BJ (cell line): ENCODE measurements at regions not wholly inside any gene's neighbourhood (a gene's known extent, or its start where the extent isn't known, plus 50 kb on each side); places are given as distances from the start of the nearest gene placed in this dataset.

Experiments used
- CTCF ChIA-PET: fragments of 350-600 bp; formaldehyde crosslinking; extraction: SDS; loops from one replicate; lab custom pipeline; 2021; ENCODE audit warnings: antibody characterized with exemption, inconsistent platforms; lab: Yijun Ruan, JAX
- POLR2A ChIA-PET: fragments of 300-600 bp; sonication (Branson Sonifier 250); formaldehyde crosslinking; extraction: SDS; loops from one replicate; lab custom pipeline; 2021; ENCODE audit warnings: antibody characterized with exemption; lab: Charles Lee
- DNase-seq: peaks from one replicate; pipeline ENCODE4 v3.0.0-alpha.2; 2011; ENCODE audit warnings: low read depth
- H3K27me3 ChIP-seq: 2 replicates; pipeline ENCODE4 v1.6.0; 2011; ENCODE audit warnings: low read length; ENCODE audit not compliant: control insufficient read depth, insufficient read depth
- H3K36me3 ChIP-seq: 2 replicates; pipeline ENCODE4 v1.5.1; 2011; ENCODE audit warnings: low read length; ENCODE audit not compliant: control insufficient read depth, insufficient read depth
- H3K4me3 ChIP-seq: 2 replicates; pipeline ENCODE4 v1.5.1; 2011; ENCODE audit warnings: low read depth, mild to moderate bottlenecking, control low read depth, low read length
- TF ChIP-seq, protein P1 (sequence below): IDR thresholded peaks from 2 replicates; pipeline ENCODE4 v1.5.1; 2011; ENCODE audit warnings: low read depth, mild to moderate bottlenecking, control low read depth, inconsistent platforms, low read length, moderate library complexity; ENCODE audit not compliant: insufficient read depth

DNA sequence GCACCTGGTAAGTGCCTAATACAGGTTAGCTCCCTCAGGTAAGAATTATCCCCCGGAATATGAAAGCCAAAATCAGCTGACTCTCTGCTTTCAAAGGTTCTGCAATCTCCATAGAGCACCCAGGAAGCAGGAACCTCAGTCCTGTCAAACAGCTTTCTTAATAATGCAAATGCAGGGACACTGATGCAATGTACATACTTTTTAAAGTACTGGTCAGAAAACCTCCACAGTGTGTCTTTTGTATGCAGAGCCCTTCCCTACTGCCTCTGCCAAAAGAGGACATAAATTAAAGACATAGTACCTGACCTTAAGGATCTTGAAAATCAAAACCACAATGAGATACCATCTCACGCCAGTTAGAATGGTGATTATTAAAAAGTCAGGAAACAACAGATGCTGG is 365.0 kb upstream of the KAZN start:
- no peak for DNase-seq
- H3K36me3 ChIP-seq, result no peaks in the 10 kb centered on the region
- TF ChIP-seq, protein P1, sequence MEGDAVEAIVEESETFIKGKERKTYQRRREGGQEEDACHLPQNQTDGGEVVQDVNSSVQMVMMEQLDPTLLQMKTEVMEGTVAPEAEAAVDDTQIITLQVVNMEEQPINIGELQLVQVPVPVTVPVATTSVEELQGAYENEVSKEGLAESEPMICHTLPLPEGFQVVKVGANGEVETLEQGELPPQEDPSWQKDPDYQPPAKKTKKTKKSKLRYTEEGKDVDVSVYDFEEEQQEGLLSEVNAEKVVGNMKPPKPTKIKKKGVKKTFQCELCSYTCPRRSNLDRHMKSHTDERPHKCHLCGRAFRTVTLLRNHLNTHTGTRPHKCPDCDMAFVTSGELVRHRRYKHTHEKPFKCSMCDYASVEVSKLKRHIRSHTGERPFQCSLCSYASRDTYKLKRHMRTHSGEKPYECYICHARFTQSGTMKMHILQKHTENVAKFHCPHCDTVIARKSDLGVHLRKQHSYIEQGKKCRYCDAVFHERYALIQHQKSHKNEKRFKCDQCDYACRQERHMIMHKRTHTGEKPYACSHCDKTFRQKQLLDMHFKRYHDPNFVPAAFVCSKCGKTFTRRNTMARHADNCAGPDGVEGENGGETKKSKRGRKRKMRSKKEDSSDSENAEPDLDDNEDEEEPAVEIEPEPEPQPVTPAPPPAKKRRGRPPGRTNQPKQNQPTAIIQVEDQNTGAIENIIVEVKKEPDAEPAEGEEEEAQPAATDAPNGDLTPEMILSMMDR, result no peak
- CTCF ChIA-PET, result interaction anchor here (0.6 kb wide), 1 partner anchor 443 kb away, joined by 3 read pairs; no protein-coding TSS in a partner anchor
- POLR2A ChIA-PET, result no interaction called here
- no peaks in the 10 kb centered on the region for H3K27me3 ChIP-seq
- H3K4me3 ChIP-seq, result no peak overlapping the region

DNA sequence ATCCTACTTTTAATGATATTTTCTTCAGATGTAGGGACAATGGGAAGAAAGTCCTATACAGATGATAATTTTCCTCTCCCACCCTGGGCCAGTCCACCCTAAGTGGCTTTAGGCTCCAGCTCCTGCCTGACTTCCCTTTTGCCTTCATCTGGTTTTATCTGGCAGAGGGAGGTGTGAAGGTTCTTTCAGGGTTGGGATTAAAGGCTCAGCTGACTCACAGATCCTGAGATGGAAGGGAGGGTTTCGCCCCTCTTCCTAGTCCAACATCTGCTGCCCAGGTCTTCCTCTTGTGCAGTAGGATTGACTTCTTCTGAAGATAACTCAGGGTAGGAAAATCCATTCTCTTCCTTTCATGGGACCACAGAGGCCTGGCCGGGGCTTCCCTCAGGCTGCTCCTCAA is 362.4 kb upstream of the KAZN start:
- CTCF ChIA-PET, result no interaction called here
- H3K36me3 ChIP-seq, result no peaks in the 10 kb centered on the region
- no peaks in the 10 kb centered on the region for H3K27me3 ChIP-seq
- no peak overlapping the region for H3K4me3 ChIP-seq
- TF ChIP-seq, protein P1, result no peak
- POLR2A ChIA-PET, result no interaction called here
- DNase-seq, result no peak

DNA sequence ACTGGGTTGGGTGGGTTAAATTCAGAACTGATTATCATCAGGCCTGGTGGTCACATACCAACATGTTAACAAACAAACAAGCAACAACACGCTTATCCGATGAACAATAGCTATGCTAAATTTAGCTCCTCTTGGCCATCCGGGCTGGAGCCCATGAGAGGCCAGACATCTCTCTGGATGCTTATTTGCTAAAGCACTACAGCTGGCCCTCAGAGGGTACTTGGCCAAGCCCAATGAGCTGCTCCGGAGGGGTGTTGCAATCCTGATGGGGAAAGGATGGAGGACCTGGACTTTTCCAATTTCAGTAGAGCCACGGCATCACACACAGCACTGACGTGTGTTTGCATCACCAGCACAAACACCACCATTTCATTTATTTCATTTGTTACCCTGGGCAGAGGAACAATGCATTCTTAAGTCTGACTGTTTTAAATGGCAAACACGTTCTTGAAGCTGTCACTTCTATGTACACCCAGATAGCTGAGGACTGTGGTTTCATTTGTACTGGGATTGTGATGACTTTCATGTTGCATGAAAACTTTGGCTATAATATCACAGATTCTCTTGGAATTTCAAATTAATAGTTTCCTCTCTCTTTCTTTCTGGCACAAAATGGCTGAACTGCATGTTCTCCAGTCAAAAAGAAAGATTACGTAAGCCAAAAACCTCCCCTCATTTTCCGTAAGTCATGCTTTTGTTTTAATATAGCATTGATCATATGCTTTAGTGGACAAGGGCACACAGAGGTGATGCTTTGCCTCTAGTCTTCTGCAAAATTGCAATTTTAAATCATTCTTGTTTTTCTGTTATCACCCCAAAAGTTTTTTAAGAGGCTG is 359.8 kb upstream of the KAZN start:
- no peak overlapping the region for H3K4me3 ChIP-seq
- ChIA-PET POLR2A (no interaction called here), CTCF (no interaction called here)
- TF ChIP-seq, protein P1, result no peak
- no peak for DNase-seq
- H3K27me3 ChIP-seq, result no peaks in the 10 kb centered on the region
- H3K36me3 ChIP-seq, result no peaks in the 10 kb centered on the region

DNA sequence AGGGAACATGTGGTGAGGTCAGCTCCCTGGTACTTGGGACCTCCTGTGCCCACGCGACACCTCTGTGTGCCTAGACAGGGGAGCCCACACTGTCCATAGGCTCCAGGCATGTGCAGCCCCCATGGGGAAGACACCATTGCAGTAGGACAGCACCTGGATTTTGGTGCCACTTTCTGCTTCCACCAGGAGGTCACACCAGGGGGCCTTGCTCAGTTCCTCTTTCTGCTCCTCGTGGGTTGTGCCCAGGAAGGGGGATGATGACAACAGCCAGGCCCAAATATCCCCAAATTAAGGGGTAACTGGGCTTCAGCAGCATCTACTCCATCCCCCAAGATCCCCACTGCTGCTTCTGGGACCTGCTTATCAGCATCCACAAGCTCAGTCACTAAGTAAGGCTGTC is 358.2 kb upstream of the KAZN start:
- no peaks in the 10 kb centered on the region for H3K36me3 ChIP-seq
- no peak for DNase-seq
- TF ChIP-seq, protein P1, result no peak
- ChIA-PET POLR2A (no interaction called here), CTCF (no interaction called here)
- H3K27me3 ChIP-seq, result no peaks in the 10 kb centered on the region
- no peak overlapping the region for H3K4me3 ChIP-seq

DNA sequence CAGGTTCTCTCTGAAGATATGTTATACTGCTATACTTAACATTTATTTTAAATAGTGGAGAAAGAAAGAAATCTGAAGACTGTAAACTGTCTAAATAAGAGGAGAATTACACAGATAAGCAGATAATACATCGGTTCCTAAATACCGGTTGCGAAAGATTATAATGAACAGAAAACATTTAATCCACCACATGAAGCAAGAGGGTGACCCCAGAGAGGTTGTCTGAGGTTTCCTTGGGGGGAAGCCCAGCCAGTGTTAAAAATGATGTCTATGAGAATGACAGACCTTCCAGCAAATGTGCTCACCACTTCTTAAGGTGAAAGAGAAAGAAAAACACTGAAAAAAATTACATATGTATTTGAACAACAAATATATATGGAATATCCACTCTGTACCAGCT is 356.4 kb upstream of the KAZN start:
- no peak for DNase-seq
- TF ChIP-seq, protein P1, result no peak
- Histone ChIP-seq H3K36me3 (no peaks in the 10 kb centered on the region), H3K27me3 (no peaks in the 10 kb centered on the region), H3K4me3 (no peak overlapping the region)
- CTCF ChIA-PET, result interaction anchor here (1.5 kb wide), 1 partner anchor 10 kb away, joined by 3 read pairs; no protein-coding TSS in a partner anchor
- POLR2A ChIA-PET, result no interaction called here
